ENCODE measurements at regions not wholly inside any gene's neighbourhood (a gene's known extent, or its start where the extent isn't known, plus 50 kb on each side); places are given as distances from the start of the nearest gene placed in this dataset.

GRCh38 chr10:44260286-44260928 is 124.5 kb downstream of the CXCL12 start:
- H3K4me1 ChIP-seq (ENCODE audit: control insufficient read depth, insufficient read depth, low read length) = no peaks in the 10 kb centered on the region
- CTCF ChIA-PET = no interaction called here
- intact Hi-C loops (cut with micrococcal nuclease; ENCODE audit: unreplicated experiment) = no loop called here
- BruUV-seq (replicated peaks) = no TSS peak
- in situ Hi-C loops (cut with HindIII; ENCODE audit: low pct_unique_long_range_greater_than_20kb, low sequenced_read_pairs) = no loop called here
- no peaks in the 10 kb centered on the region for H3K27me3 ChIP-seq (ENCODE audit: control insufficient read depth, insufficient read depth, low read length)
- ATAC-seq (no peak), DNase-seq (ENCODE audit: low read depth, low spot score) (no peak)
- POLR2A ChIA-PET = no interaction called here
- H3K27ac ChIP-seq (ENCODE audit: low read length) = no peak overlapping the region
- TF ChIP-seq TCF7L2 (IDR thresholded peaks at IDR 0.05; ENCODE audit: low read depth, low read length) (no peak), POLR2AphosphoS5 (IDR thresholded peaks at IDR 0.05; ENCODE audit: low read depth, low read length) (no peak), REST (IDR thresholded peaks at IDR 0.05; ENCODE audit: insufficient read depth in 1 of 2, low read depth in 2 of 2, low read length in 1 of 2) (no peak), SIN3A (IDR thresholded peaks at IDR 0.05; ENCODE audit: borderline replicate concordance, insufficient read depth, low read depth, low read length) (no peak), CTCF (IDR thresholded peaks at IDR 0.05) (no peak)
- H3K4me3 ChIP-seq (ENCODE audit: low read depth in 2 of 2, low read length in 2 of 2) = no peak overlapping the region
- H3K9me3 ChIP-seq (ENCODE audit: control insufficient read depth, insufficient read depth, low read depth, low read length) = no peaks in the 10 kb centered on the region
- no peaks in the 10 kb centered on the region for H3K36me3 ChIP-seq (ENCODE audit: control insufficient read depth, insufficient read depth, low read length)

GRCh38 chr10:44259090-44259874 is 125.6 kb downstream of the CXCL12 start:
- POLR2A ChIA-PET = no interaction called here
- no peak for ATAC-seq
- no TSS peak for BruUV-seq (replicated peaks)
- CTCF ChIA-PET = no interaction called here
- Histone ChIP-seq H3K4me1 (ENCODE audit: control insufficient read depth, insufficient read depth, low read length) (no peaks in the 10 kb centered on the region), H3K27ac (ENCODE audit: low read length) (no peak overlapping the region), H3K9me3 (ENCODE audit: control insufficient read depth, insufficient read depth, low read depth, low read length) (no peaks in the 10 kb centered on the region), H3K36me3 (ENCODE audit: control insufficient read depth, insufficient read depth, low read length) (no peaks in the 10 kb centered on the region), H3K27me3 (ENCODE audit: control insufficient read depth, insufficient read depth, low read length) (no peaks in the 10 kb centered on the region), H3K4me3 (ENCODE audit: low read depth in 2 of 2, low read length in 2 of 2) (no peak overlapping the region)
- no peak for TF ChIP-seq POLR2AphosphoS5 (IDR thresholded peaks at IDR 0.05; ENCODE audit: low read depth, low read length)
- TF ChIP-seq SIN3A (IDR thresholded peaks at IDR 0.05; ENCODE audit: borderline replicate concordance, insufficient read depth, low read depth, low read length) = no peak
- TF ChIP-seq REST (IDR thresholded peaks at IDR 0.05; ENCODE audit: insufficient read depth in 1 of 2, low read depth in 2 of 2, low read length in 1 of 2) = no peak
- TF ChIP-seq CTCF (IDR thresholded peaks at IDR 0.05) = no peak
- TF ChIP-seq TCF7L2 (IDR thresholded peaks at IDR 0.05; ENCODE audit: low read depth, low read length) = no peak
- intact Hi-C loops (cut with micrococcal nuclease; ENCODE audit: unreplicated experiment) (no loop called here), in situ Hi-C loops (cut with HindIII; ENCODE audit: low pct_unique_long_range_greater_than_20kb, low sequenced_read_pairs) (no loop called here)
- no peak for DNase-seq (ENCODE audit: low read depth, low spot score)
